ENCODE measurements at regions not wholly inside any gene's neighbourhood (a gene's known extent, or its start where the extent isn't known, plus 50 kb on each side); places are given as distances from the start of the nearest gene placed in this dataset.

DNA sequence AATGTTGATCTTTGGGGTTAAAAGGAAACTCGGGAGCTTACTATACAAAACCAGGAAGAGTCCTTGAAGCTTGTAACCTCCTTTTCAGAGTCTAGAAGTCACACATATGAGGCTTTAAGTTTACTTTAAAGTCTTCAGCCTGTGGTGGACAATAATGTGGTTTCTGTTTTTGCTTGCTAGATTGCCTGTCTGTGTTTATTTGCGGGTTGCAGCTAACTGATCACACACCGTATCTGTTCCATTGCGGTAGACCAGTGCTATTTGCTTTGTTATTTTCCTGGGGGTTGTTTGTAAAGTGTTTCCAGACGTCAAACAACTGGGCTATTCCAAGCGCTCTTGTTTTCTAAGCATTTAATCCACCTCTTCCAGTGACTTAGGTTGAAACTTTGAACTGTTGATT is 143.0 kb upstream of the GYPA start:
- Histone ChIP-seq H3K9ac (ENCODE audit: extremely low read depth, insufficient read length, low read length) (no peak overlapping the region), H3K79me1 (ENCODE audit: insufficient read depth, low read depth, low read length, poor library complexity, severe bottlenecking) (no peaks in the 10 kb centered on the region), H2BK15ac (ENCODE audit: low read depth, low read length) (no peak overlapping the region), H3K27ac (ENCODE audit: insufficient read length, low read depth, low read length) (no peak overlapping the region), H3K4ac (ENCODE audit: low read depth, low read length) (no peak overlapping the region), H2BK12ac (ENCODE audit: insufficient read length, low read depth, low read length) (no peak overlapping the region), H2BK5ac (ENCODE audit: insufficient read length, low read length) (no peak overlapping the region), H2BK120ac (ENCODE audit: low read depth, low read length, poor library complexity, severe bottlenecking) (no peak overlapping the region), H4K91ac (ENCODE audit: insufficient read length, low read depth, low read length) (no peak overlapping the region), H3K56ac (ENCODE audit: insufficient read length, low read depth, low read length) (no peak overlapping the region), H3K23ac (ENCODE audit: insufficient read length, low read depth, low read length) (no peak overlapping the region), H3K23me2 (ENCODE audit: insufficient read length, low read depth, low read length, poor library complexity, severe bottlenecking) (no peaks in the 10 kb centered on the region), H3K18ac (ENCODE audit: insufficient read length, low read depth, low read length) (no peak overlapping the region), H3K4me1 (ENCODE audit: insufficient read depth, low read length) (no peaks in the 10 kb centered on the region; the same call in 1 of the 2 replicates), H4K20me1 (ENCODE audit: control insufficient read depth, insufficient read depth, insufficient read length) (no peaks in the 10 kb centered on the region), H3T11ph (ENCODE audit: low read length) (no peak overlapping the region), H2AFZ (ENCODE audit: low read length) (no peak overlapping the region), H2BK20ac (ENCODE audit: low read depth, low read length, poor library complexity, severe bottlenecking) (no peak overlapping the region), H3K79me2 (ENCODE audit: insufficient read depth, low read length) (no peaks in the 10 kb centered on the region), H3K4me2 (ENCODE audit: insufficient read depth, insufficient read length, low read length) (no peak overlapping the region), H3K14ac (ENCODE audit: insufficient read depth, low read length) (no peak overlapping the region), H2AK5ac (ENCODE audit: insufficient read length, low read length) (no peak overlapping the region), H3K27me3 (ENCODE audit: insufficient read depth, low read length) (no peaks in the 10 kb centered on the region), H4K8ac (replicated peaks; ENCODE audit: insufficient read length, low read depth, low read length) (no peak overlapping the region), H4K5ac (ENCODE audit: insufficient read length, low read depth, low read length) (no peak overlapping the region), H3K9me3 (ENCODE audit: control insufficient read depth, low read depth, low read length) (no peaks in the 10 kb centered on the region)
- H3K4me3 Mint-ChIP-seq = no peak overlapping the region
- no peaks in the 10 kb centered on the region for H3K36me3 Mint-ChIP-seq (ENCODE audit: insufficient read depth in 1 of 3, low read depth in 3 of 3)
- H3K9me3 Mint-ChIP-seq = no peaks in the 10 kb centered on the region
- TF ChIP-seq, protein P1, sequence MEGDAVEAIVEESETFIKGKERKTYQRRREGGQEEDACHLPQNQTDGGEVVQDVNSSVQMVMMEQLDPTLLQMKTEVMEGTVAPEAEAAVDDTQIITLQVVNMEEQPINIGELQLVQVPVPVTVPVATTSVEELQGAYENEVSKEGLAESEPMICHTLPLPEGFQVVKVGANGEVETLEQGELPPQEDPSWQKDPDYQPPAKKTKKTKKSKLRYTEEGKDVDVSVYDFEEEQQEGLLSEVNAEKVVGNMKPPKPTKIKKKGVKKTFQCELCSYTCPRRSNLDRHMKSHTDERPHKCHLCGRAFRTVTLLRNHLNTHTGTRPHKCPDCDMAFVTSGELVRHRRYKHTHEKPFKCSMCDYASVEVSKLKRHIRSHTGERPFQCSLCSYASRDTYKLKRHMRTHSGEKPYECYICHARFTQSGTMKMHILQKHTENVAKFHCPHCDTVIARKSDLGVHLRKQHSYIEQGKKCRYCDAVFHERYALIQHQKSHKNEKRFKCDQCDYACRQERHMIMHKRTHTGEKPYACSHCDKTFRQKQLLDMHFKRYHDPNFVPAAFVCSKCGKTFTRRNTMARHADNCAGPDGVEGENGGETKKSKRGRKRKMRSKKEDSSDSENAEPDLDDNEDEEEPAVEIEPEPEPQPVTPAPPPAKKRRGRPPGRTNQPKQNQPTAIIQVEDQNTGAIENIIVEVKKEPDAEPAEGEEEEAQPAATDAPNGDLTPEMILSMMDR (conservative IDR thresholded peaks at IDR 0.05) = no peak
- H3K27me3 Mint-ChIP-seq (ENCODE audit: low read depth) = no peaks in the 10 kb centered on the region
- H3K27ac Mint-ChIP-seq = no peak overlapping the region
- no CpG with 5 or more reads among the region's 6 CpGs for WGBS (ENCODE audit: extremely low coverage, insufficient read length, low lambda C conversion rate)
- peaks cover 0 to 4% of the 10 kb centered on the region in 2 experiments; a peak in 2 of 4 replicates for H3K4me1 Mint-ChIP-seq
- no peak for DNase-seq
